HG03565 (cell line): ENCODE measurements at regions not wholly inside any gene's neighbourhood (a gene's known extent, or its start where the extent isn't known, plus 50 kb on each side); places are given as distances from the start of the nearest gene placed in this dataset.
"Not testable (repeated sequence)": the region's sequence is repeated elsewhere in the genome, so short reads cannot be mapped to it uniquely, and the experiment has no call there.

Source experiments
- ATAC-seq: cut with Tn5 transposase; IDR thresholded peaks from one replicate; pipeline ENCODE4 v1.9.1; 2021; ENCODE audit warnings: mild to moderate bottlenecking, moderate library complexity; ENCODE audit not compliant: unreplicated experiment

DNA sequence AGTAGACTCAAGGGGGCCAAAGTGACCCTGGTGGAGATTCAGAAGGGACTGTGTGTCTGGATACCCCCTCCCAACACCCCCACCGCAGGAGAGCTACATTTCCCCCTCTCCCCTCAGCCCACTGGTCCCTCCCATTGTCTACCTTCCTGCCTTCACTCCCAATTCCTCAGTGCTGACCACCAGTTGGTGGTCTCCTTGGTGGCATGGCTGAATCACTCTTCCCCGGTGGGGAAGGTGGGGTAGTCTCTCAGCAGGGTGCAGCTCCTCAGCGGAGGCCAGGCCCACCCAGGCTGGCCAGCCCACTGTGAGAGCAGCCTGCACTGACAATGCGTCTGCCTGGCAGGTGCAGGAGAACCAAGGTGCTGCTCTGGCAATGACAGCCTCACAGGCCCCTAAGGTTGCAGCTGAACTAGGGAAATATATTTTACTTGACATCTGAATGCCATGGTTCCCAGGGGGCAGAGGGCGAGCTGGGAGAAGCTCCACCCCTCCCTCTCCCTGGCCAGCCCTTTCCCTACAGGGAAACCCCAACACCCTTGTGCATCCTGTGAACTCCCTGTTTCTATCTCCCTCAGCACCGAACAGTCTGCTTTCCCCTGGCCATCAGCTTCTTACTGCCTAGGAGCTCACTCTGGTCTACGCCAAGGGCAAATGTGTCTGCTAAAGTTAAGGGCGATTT is 62.6 kb upstream of the PAX8 start:
- no peak for ATAC-seq

DNA sequence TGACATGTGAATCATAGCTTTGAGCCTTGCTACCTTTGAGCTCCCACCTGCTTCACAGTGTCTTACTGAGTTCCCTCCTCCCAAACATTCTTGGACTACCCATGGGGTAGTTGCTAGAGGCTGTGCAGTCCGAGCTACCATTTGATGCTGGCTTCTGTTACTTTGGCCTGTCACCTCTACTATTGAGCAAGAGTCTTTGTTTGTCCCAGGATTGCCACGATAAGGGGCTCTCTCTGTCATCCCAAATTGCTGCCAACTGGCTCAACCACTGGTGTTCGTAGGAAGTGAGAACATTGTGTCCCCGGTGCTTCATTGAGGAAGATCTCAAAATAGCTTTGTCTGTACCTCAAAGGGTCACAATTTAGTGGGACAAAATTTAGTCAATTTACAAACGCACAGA is 59.1 kb upstream of the PAX8 start:
- no peak for ATAC-seq

DNA sequence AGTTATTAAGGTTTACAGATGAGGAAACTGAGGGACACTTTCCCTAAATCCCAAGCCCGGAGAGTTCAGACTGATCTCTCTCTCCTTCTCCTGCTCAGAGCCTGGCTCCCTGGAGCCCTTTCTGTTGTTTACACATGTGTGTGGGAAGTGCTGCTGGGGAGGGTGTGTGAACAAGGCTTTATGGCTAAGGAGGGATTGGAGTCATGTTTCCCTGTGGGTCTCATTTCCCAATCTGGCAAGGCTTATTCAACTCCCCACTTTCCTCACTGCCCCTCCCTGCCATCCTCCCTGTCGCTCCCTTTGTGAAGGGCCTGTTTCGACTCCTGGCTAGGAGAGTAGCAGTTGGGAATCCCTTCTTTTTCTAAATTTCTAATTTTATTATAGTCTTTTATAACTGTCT is 57.3 kb upstream of the PAX8 start:
- not testable (repeated sequence) for ATAC-seq

DNA sequence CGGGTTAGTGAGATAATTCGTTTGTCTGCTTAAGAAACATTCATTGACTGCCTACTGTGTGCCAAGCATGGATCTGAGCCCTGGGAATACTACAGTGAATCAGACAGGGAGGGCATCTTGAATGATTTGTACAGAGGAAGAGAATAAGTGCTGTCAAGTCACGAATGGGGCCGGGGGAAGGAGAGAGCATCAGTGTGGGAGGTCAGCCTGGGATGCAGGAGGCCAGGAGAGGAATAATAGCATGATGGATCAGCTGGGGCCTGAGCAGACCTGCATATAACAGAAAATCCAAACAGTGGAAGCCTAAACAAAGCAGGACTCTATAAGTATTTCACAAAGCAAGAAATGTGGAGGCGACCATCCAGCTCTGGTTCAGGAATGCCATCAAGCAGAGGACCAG is 55.4 kb upstream of the PAX8 start:
- no peak for ATAC-seq

DNA sequence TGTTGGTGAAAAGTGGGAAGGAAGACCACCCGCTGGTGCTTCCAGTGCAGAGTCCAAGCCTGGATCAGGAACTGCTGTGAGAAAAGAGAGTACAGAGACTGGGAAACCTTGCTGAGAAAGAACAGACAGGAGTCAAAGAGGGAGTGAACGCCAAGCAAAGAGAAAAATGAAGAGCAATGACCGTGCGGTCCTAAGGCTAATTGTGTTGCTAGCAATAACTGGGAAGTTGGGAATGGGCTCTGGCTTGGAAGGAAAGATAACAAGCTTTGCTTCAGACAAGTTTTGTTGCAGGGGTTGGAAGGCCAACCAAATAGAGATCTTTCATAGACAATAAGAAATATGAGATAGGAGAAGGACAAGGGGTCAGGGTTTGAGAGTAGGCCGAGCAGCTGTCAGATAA is 55.0 kb upstream of the PAX8 start:
- not testable (repeated sequence) for ATAC-seq

DNA sequence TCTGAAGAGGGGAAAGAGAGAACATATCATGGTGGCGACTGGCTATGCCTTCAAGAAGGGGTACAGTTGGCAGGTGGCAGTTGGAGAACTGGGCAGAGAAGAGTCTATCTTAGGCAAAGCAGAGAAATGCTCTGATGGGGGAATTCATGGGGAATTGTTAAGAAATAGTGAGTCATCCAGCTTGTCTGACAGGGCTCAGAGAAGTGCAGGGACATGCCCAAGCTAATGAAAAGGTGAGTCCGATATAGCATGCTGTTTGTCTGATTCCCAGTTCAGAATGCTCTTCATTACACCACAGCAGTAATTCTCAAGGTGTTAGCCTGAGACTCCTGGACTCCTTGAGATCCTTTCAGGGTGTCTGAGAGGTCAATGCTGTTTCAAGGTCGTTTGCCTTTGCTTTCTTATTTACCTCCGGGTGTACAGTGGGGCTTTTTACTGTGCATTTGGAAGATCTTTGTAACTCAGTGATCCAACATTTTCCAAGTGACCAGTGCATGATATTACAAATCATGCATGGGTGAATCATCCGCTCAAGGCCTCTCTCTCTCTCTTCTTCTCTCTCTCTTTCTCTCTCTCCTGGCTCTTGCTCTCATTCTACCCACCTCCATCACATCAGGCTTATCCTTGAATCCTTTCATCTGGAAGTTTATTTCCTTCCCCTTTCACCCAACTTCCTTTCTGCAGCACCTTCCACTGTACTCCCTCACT is 51.5 kb upstream of the PAX8 start:
- ATAC-seq, result not testable (repeated sequence)

DNA sequence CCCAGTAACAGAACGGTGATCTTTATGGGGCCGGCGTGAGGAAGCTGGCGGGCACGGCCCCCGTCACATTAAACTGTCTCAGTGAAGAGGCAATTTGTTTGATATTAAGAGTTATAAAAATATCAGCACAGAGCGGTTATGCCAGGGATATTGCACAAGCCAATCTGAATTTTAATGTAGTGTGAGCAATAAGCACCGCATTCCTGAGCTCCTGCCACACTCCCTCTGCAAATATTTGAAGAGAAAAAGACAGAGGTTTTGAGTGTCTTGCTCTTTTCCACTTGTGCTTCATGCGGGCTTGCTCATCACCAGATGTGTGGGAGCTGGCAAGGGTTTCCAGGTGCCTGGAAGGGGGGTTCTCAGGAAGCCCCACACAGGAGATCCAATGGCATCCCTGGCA is 50.3 kb upstream of the PAX8 start:
- not testable (repeated sequence) for ATAC-seq

DNA sequence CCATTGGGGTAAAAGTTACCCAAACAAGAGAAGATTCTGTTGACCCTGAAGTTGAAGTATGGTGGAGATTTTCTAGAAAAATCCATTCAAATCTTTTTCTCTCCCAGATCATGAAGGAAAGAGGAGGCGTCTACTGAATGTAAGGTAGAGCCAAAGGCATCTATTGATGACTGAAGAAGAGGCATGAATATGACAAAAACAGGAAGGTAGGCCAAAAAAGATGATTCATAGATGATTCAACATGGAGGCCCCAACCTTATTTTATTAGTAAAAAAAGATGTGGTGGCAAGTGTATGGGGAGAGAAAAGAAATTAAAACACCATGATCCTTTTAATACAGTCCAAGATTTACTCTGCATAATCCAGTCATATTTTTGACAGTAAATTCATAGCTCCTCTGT is 49.9 kb upstream of the PAX8 start:
- ATAC-seq, result not testable (repeated sequence)
